ENCODE measurements at regions not wholly inside any gene's neighbourhood (a gene's known extent, or its start where the extent isn't known, plus 50 kb on each side); places are given as distances from the start of the nearest gene placed in this dataset.

DNA sequence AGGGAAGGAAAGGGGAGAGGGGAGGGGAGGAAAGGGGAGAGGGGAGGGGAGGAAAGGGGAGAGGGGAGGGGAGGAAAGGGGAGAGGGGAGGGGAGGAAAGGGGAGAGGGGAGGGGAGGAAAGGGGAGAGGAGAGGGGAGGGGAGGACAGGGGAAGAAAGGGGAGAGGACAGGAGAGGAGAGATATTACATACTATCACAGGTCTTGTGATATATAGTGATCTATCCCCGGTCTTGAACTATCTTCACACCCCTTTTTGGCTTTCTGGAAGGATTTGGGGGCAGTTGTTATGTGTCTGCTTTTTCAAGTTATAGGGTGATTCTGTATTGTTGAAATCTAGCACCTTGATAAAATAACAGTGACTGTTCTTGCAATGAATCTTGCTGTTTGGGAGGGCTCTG is 92.1 kb upstream of the ID2 start (continued):
- TF ChIP-seq IRF2 (CRISPR knock-in tag; IDR thresholded peaks at IDR 0.05) (no peak), GATAD2B (IDR thresholded peaks at IDR 0.05; ENCODE audit: borderline replicate concordance) (no peak)
- TF ChIP-seq, protein P1, sequence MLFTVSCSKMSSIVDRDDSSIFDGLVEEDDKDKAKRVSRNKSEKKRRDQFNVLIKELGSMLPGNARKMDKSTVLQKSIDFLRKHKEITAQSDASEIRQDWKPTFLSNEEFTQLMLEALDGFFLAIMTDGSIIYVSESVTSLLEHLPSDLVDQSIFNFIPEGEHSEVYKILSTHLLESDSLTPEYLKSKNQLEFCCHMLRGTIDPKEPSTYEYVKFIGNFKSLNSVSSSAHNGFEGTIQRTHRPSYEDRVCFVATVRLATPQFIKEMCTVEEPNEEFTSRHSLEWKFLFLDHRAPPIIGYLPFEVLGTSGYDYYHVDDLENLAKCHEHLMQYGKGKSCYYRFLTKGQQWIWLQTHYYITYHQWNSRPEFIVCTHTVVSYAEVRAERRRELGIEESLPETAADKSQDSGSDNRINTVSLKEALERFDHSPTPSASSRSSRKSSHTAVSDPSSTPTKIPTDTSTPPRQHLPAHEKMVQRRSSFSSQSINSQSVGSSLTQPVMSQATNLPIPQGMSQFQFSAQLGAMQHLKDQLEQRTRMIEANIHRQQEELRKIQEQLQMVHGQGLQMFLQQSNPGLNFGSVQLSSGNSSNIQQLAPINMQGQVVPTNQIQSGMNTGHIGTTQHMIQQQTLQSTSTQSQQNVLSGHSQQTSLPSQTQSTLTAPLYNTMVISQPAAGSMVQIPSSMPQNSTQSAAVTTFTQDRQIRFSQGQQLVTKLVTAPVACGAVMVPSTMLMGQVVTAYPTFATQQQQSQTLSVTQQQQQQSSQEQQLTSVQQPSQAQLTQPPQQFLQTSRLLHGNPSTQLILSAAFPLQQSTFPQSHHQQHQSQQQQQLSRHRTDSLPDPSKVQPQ (CRISPR knock-in tag; IDR thresholded peaks at IDR 0.05; ENCODE audit: borderline replicate concordance) = no peak

DNA sequence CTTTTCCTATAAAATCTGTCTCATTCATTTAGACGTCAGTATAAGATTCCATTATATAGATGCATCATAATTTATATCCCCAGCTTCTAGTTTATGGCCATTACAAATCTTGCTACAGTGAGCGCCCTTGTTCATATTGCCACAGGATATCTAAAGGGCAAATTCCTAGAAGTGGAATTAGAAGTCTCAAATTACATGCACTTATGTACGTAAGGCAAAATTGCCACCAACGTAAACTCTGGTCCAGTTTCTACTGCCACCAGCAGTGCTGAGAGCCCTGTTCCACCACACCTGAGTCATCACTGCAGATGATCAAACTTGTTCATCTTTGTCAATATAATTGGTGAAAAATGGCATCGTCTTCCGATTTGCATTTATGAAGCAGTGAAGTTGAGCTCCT is 90.9 kb upstream of the ID2 start:
- POLR2A ChIA-PET = interaction anchor here (1.4 to 4.6 kb wide), 2 partner anchors 9 to 16 kb away, joined by 5 to 33 read pairs; no protein-coding TSS in a partner anchor
- in situ Hi-C loops (cut with MboI) (no loop called here), intact Hi-C loops (cut with micrococcal nuclease) (no loop called here)
- CTCF ChIA-PET (ENCODE audit: low intra/inter-chr PET ratio) = no interaction called here
- Histone ChIP-seq H3K27ac (ENCODE audit: extremely low read depth, low read depth, low read length) (no peak overlapping the region), H3K4me2 (ENCODE audit: insufficient read depth, low read length) (0 out of 2 replicates have a peak overlapping the region, but pooled peaks have one; percentile 17), H3K4me3 (no peak overlapping the region), H3K36me3 (ENCODE audit: control insufficient read depth, insufficient read depth, low read length) (no peaks in the 10 kb centered on the region), H3K27me3 (ENCODE audit: control insufficient read depth in 2 of 2, insufficient read depth in 2 of 2, low read length in 2 of 2) (peaks cover 9 to 60% of the 10 kb centered on the region in 2 experiments; a peak in 4 of 5 replicates), H3K9me3 (replicated peaks; ENCODE audit: control insufficient read depth, insufficient read depth, low read depth, low read length) (no peaks in the 10 kb centered on the region), H3K4me1 (replicated peaks in 1 of 2; ENCODE audit: control insufficient read depth in 2 of 2, insufficient read depth in 2 of 2, low read length in 2 of 2) (peaks cover 14 to 17% of the 10 kb centered on the region in 2 experiments), H4K20me1 (replicated peaks; ENCODE audit: control insufficient read depth, insufficient read depth, low read length) (no peaks in the 10 kb centered on the region), H2AFZ (ENCODE audit: low read depth, low read length) (no peak overlapping the region), H3K79me2 (ENCODE audit: control insufficient read depth, insufficient read depth, low read length) (no peaks in the 10 kb centered on the region), H3K9ac (ENCODE audit: insufficient read depth in 1 of 2, low read depth in 2 of 2, low read length in 2 of 2) (no peak overlapping the region), H3K9me1 (ENCODE audit: control insufficient read depth, insufficient read depth, low read length) (no peaks in the 10 kb centered on the region)
- no peak for DNase-seq (ENCODE audit: extremely low read depth in 1 of 4, low spot score in 3 of 4)
- peak; percentile 19 for FAIRE-seq
- WGBS (ENCODE audit: insufficient coverage, low coverage, missing lambda C conversion rate) = 28% methylated on average over 6 of the region's 6 CpGs
- no TSS peak for BruUV-seq (replicated peaks)
- ATAC-seq = 0 out of 3 replicates have a peak, but pooled peaks have one; percentile 8
- TF ChIP-seq PTRF (tag; IDR thresholded peaks at IDR 0.05) (no peak), MTA3 (IDR thresholded peaks at IDR 0.05; ENCODE audit: borderline replicate concordance) (no peak), RAD21 (CRISPR knock-in tag; conservative IDR thresholded peaks at IDR 0.05 in 1 of 2, IDR thresholded peaks at IDR 0.05 in 1 of 2) (0 out of 4 replicates have a peak, but pooled peaks of 1 of the 2 experiments have one; percentile 3), ETV1 (tag; conservative IDR thresholded peaks at IDR 0.05; ENCODE audit: low read depth) (no peak)
- TF ChIP-seq, protein P2, sequence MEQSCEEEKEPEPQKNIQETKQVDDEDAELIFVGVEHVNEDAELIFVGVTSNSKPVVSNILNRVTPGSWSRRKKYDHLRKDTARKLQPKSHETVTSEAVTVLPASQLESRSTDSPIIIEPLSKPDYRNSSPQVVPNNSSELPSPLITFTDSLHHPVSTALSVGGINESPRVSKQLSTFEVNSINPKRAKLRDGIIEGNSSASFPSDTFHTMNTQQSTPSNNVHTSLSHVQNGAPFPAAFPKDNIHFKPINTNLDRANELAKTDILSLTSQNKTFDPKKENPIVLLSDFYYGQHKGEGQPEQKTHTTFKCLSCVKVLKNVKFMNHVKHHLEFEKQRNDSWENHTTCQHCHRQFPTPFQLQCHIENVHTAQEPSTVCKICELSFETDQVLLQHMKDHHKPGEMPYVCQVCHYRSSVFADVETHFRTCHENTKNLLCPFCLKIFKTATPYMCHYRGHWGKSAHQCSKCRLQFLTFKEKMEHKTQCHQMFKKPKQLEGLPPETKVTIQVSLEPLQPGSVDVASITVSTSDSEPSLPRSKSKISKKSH (CRISPR knock-in tag; IDR thresholded peaks at IDR 0.05) = no peak
- TF ChIP-seq, protein P3, sequence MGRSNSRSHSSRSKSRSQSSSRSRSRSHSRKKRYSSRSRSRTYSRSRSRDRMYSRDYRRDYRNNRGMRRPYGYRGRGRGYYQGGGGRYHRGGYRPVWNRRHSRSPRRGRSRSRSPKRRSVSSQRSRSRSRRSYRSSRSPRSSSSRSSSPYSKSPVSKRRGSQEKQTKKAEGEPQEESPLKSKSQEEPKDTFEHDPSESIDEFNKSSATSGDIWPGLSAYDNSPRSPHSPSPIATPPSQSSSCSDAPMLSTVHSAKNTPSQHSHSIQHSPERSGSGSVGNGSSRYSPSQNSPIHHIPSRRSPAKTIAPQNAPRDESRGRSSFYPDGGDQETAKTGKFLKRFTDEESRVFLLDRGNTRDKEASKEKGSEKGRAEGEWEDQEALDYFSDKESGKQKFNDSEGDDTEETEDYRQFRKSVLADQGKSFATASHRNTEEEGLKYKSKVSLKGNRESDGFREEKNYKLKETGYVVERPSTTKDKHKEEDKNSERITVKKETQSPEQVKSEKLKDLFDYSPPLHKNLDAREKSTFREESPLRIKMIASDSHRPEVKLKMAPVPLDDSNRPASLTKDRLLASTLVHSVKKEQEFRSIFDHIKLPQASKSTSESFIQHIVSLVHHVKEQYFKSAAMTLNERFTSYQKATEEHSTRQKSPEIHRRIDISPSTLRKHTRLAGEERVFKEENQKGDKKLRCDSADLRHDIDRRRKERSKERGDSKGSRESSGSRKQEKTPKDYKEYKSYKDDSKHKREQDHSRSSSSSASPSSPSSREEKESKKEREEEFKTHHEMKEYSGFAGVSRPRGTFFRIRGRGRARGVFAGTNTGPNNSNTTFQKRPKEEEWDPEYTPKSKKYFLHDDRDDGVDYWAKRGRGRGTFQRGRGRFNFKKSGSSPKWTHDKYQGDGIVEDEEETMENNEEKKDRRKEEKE (IDR thresholded peaks at IDR 0.05; ENCODE audit: borderline replicate concordance in 1 of 2, control insufficient read depth in 1 of 2, low read depth in 2 of 2, low read length in 1 of 2) = no peak

Data from K562 (cell line).